ENCODE measurements at regions not wholly inside any gene's neighbourhood (a gene's known extent, or its start where the extent isn't known, plus 50 kb on each side); places are given as distances from the start of the nearest gene placed in this dataset.

DNA sequence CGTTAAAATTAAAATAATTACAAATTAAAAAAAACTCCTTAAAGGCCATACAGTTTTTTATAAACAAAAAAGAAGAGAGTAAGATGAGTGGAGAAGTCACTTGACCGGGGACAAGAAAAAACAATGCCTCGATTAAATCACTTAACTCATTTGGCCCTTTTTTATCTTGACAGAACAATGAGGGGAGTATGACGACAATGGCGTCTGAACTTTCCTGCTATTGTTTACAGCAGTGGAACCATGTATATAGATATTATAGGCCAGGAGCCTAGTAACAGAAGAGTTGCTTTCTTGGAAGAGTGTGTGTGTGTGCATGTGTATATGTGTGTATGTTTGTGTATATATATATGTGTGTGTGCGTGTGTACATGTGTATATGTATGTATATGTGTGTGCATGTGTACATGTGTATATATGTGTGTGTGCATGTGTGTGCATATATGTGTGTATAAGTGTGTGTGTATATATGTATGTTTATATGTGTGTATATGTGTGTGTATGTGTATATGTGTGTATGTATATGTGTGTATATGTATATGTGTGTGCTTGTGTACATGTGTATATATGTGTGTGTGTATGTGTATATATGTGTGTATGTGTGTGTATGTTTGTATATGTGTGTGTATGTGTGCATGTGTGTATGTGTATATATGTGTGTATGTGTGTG, 153.4 kb upstream of the FAT1 start:
- Histone ChIP-seq H3K4me3 (replicated peaks; ENCODE audit: insufficient read depth, low read length) (no peak overlapping the region), H3K27me3 (ENCODE audit: insufficient read depth, poor library complexity, severe bottlenecking) (no peaks in the 10 kb centered on the region), H3K27ac (replicated peaks) (no peak overlapping the region)
- DNase-seq (ENCODE audit: low read depth in 1 of 2, low spot score in 1 of 2) = no peak
- TF ChIP-seq SPI1 (IDR thresholded peaks at IDR 0.05; ENCODE audit: borderline replicate concordance, low read depth) (no peak), CTCF (IDR thresholded peaks at IDR 0.05; ENCODE audit: insufficient read depth, low read length) (no peak), GABPA (IDR thresholded peaks at IDR 0.05; ENCODE audit: low read depth) (no peak), POLR2AphosphoS5 (IDR thresholded peaks at IDR 0.05; ENCODE audit: low read depth) (no peak), REST (IDR thresholded peaks at IDR 0.05; ENCODE audit: insufficient replicate concordance, low read depth) (no peak)

- Histone ChIP-seq H3K27me3 (ENCODE audit: insufficient read depth, poor library complexity, severe bottlenecking) (no peaks in the 10 kb centered on the region), H3K27ac (replicated peaks) (no peak overlapping the region), H3K4me3 (replicated peaks; ENCODE audit: insufficient read depth, low read length) (no peak overlapping the region)
- DNase-seq (ENCODE audit: low read depth in 1 of 2, low spot score in 1 of 2) = no peak
- TF ChIP-seq SPI1 (IDR thresholded peaks at IDR 0.05; ENCODE audit: borderline replicate concordance, low read depth) = no peak
- no peak for TF ChIP-seq GABPA (IDR thresholded peaks at IDR 0.05; ENCODE audit: low read depth)
- no peak for TF ChIP-seq POLR2AphosphoS5 (IDR thresholded peaks at IDR 0.05; ENCODE audit: low read depth)
- TF ChIP-seq REST (IDR thresholded peaks at IDR 0.05; ENCODE audit: insufficient replicate concordance, low read depth) = no peak
- no peak for TF ChIP-seq CTCF (IDR thresholded peaks at IDR 0.05; ENCODE audit: insufficient read depth, low read length)
These were observed 154.6 kb upstream of the FAT1 start for GRCh38 chr4:186878203-186878776.

DNA sequence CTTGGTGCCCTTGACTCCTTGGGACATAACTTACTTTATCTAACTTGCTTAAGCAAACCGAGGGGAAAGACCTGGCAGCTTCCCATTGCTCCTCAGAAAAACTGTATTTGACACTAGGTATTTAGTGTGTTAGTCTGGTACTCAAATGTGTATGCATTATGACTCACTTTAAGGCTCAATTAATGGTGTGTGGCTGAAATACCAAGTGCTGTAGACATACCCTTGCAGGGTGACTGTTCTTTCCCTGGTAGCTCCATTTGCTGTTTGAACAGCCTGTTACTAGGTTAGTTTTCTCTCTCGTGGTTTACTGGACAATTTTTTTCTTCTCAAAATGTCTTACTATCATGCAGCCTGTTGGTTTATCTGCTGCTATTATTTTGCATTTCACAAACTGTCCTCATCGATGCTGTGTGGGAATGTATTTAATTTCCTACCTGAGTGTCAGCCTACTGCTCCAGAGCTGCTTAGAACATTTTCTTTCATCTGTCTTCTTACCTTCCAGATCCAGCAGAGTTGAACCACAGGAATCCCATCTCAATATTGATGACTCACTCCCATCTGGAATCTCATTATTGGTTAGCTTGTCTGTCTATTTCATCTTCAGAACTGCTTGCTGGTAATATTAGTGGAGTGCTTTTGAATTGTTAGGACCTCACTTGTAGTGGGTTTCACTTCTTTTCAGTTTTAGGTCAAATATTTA, 158.0 kb upstream of the FAT1 start:
- Histone ChIP-seq H3K4me3 (replicated peaks; ENCODE audit: insufficient read depth, low read length) (no peak overlapping the region), H3K27ac (replicated peaks) (no peak overlapping the region), H3K27me3 (ENCODE audit: insufficient read depth, poor library complexity, severe bottlenecking) (no peaks in the 10 kb centered on the region)
- DNase-seq (ENCODE audit: low read depth in 1 of 2, low spot score in 1 of 2) = no peak
- TF ChIP-seq REST (IDR thresholded peaks at IDR 0.05; ENCODE audit: insufficient replicate concordance, low read depth) (no peak), CTCF (IDR thresholded peaks at IDR 0.05; ENCODE audit: insufficient read depth, low read length) (no peak), POLR2AphosphoS5 (IDR thresholded peaks at IDR 0.05; ENCODE audit: low read depth) (no peak)
